IMR-90 (cell line): ENCODE measurements at regions not wholly inside any gene's neighbourhood (a gene's known extent, or its start where the extent isn't known, plus 50 kb on each side); places are given as distances from the start of the nearest gene placed in this dataset.
"Not testable (repeated sequence)": the region's sequence is repeated elsewhere in the genome, so short reads cannot be mapped to it uniquely, and the experiment has no call there.

Source experiments
- ATAC-seq: fragments of 200-7000 bp; cut with Tn5 transposase; 2 replicates; pipeline ENCODE4 v1.9.1; 2020; ENCODE audit warnings: low read depth, mild to moderate bottlenecking, moderate library complexity
- BruUV-seq: library from RNA; stranded (reverse); fragments of 400-500 nt; replicated peaks from 2 replicates; lab custom pipeline; 2021; lab: Mats Ljungman, UMichigan
- CTCF ChIA-PET: fragments of 300-600 bp; formaldehyde crosslinking; extraction: SDS; loops from one replicate; lab custom pipeline; 2021; ENCODE audit warnings: antibody characterized with exemption; lab: Yijun Ruan, JAX
- POLR2A ChIA-PET: fragments of 300-600 bp; sonication (Branson Sonifier 250); formaldehyde crosslinking; loops from one replicate; lab custom pipeline; 2022; ENCODE audit warnings: antibody characterized with exemption; ENCODE audit not compliant: unreplicated experiment; lab: Charles Lee
- DNase-seq: peaks from one replicate; pipeline ENCODE4 v3.0.0; 2013
- H2AFZ ChIP-seq: replicated peaks from 2 replicates; pipeline ENCODE3; 2013; ENCODE audit warnings: low read length, mild to moderate bottlenecking; ENCODE audit not compliant: poor library complexity
- H2AK5ac ChIP-seq: 2 replicates; pipeline ENCODE4 v1.6.1; 2013; ENCODE audit warnings: low read depth, low read length, inconsistent platforms
- H2AK9ac ChIP-seq: replicated peaks from 2 replicates; pipeline ENCODE3; 2013; ENCODE audit warnings: mild to moderate bottlenecking, low read depth, low read length, moderate library complexity; ENCODE audit not compliant: poor library complexity
- H2BK120ac ChIP-seq: 2 replicates; pipeline ENCODE4 v1.6.1; 2013; ENCODE audit warnings: low read depth, low read length, inconsistent platforms
- H2BK15ac ChIP-seq: 3 replicates; pipeline ENCODE4 v1.6.1; 2013; ENCODE audit warnings: low read depth, low read length, inconsistent platforms
- H2BK20ac ChIP-seq: 2 replicates; pipeline ENCODE4 v1.6.1; 2013; ENCODE audit warnings: low read depth, mild to moderate bottlenecking, inconsistent platforms, low read length, moderate library complexity
- H2BK5ac ChIP-seq: 2 replicates; pipeline ENCODE4 v1.6.1; 2013; ENCODE audit warnings: mild to moderate bottlenecking, low read depth, low read length, inconsistent platforms; ENCODE audit not compliant: poor library complexity, severe bottlenecking
- H3K14ac ChIP-seq: replicated peaks from 2 replicates; pipeline ENCODE4 v1.6.1; 2013; ENCODE audit warnings: low read depth, low read length, inconsistent platforms
- H3K18ac ChIP-seq: 2 replicates; pipeline ENCODE4 v1.6.1; 2013; ENCODE audit warnings: low read depth, low read length, control low read depth
- H3K23ac ChIP-seq: 2 replicates; pipeline ENCODE4 v1.6.1; 2013; ENCODE audit warnings: low read depth, low read length, inconsistent platforms
- H3K27ac ChIP-seq: 2 replicates; pipeline ENCODE4 v1.5.1; 2013; ENCODE audit warnings: mild to moderate bottlenecking, control low read depth, low read length; ENCODE audit not compliant: insufficient read depth
- H3K27me3 ChIP-seq: 2 replicates; pipeline ENCODE4 v1.6.1; 2013; ENCODE audit warnings: low read length; ENCODE audit not compliant: control insufficient read depth, insufficient read depth
- H3K36me3 ChIP-seq: 2 replicates; pipeline ENCODE4 v1.6.1; 2013; ENCODE audit warnings: low read length, mixed read lengths; ENCODE audit not compliant: control insufficient read depth, insufficient read depth
- H3K4ac ChIP-seq: 2 replicates; pipeline ENCODE4 v1.6.1; 2013; ENCODE audit warnings: low read depth, low read length, inconsistent platforms
- H3K4me1 ChIP-seq: 2 replicates; pipeline ENCODE4 v1.6.1; 2013; ENCODE audit warnings: low read length, mixed read lengths; ENCODE audit not compliant: control insufficient read depth, insufficient read depth
- H3K4me2 ChIP-seq: 2 replicates; pipeline ENCODE4 v1.6.1; 2013; ENCODE audit warnings: low read depth, mild to moderate bottlenecking, control low read depth, low read length, moderate library complexity
- H3K4me3 ChIP-seq: 2 replicates; pipeline ENCODE4 v1.5.1; 2013; ENCODE audit warnings: low read depth, mild to moderate bottlenecking, control low read depth, low read length, moderate library complexity; ENCODE audit not compliant: insufficient read depth
- H3K56ac ChIP-seq: 2 replicates; pipeline ENCODE4 v1.6.1; 2013; ENCODE audit warnings: low read length, inconsistent platforms; ENCODE audit not compliant: insufficient read depth; ENCODE audit errors: extremely low read depth
- H3K79me1 ChIP-seq, 2 experiments: 2 replicates each; pipeline ENCODE4 v1.6.1; 2013; ENCODE audit warnings: low read length in 2 of 2, inconsistent platforms in 1 of 2, low read depth in 1 of 2
- H3K9ac ChIP-seq: 2 replicates; pipeline ENCODE4 v1.6.1; 2013; ENCODE audit warnings: low read depth, low read length, control low read depth
- H3K9me1 ChIP-seq: 2 replicates; pipeline ENCODE4 v1.6.1; 2013; ENCODE audit warnings: low read length, inconsistent platforms; ENCODE audit not compliant: insufficient read depth
- H3K9me3 ChIP-seq: 2 replicates; pipeline ENCODE4 v1.6.1; 2013; ENCODE audit warnings: low read length; ENCODE audit not compliant: control insufficient read depth, insufficient read depth
- H4K20me1 ChIP-seq: 2 replicates; pipeline ENCODE4 v1.6.1; 2013; ENCODE audit warnings: low read length, inconsistent platforms; ENCODE audit not compliant: insufficient read depth
- H4K5ac ChIP-seq: 2 replicates; pipeline ENCODE4 v1.6.1; 2013; ENCODE audit warnings: mild to moderate bottlenecking, low read depth, low read length, control low read depth
- H4K8ac ChIP-seq, 2 experiments: 2 replicates each; pipeline ENCODE4 v1.6.1; 2013; ENCODE audit warnings: low read depth in 2 of 2, low read length in 2 of 2, control low read depth in 1 of 2, inconsistent platforms in 1 of 2
- H4K91ac ChIP-seq: 2 replicates; pipeline ENCODE4 v1.6.1; 2013; ENCODE audit warnings: low read depth, low read length, inconsistent platforms; ENCODE audit not compliant: insufficient read depth
- WGBS, 2 experiments: methylation state at CpG; one replicate each; pipeline versions ENCODE4 v1.1.5 to v1.1.7; 2013; ENCODE audit warnings: missing lambda C conversion rate in 2 of 2; ENCODE audit not compliant: insufficient read length in 1 of 2; ENCODE audit errors: extremely low coverage in 2 of 2; 5-methylcytosine and 5-hydroxymethylcytosine counted together
- dilution Hi-C: fragments of 300-500 bp; cut with HindIII; formaldehyde crosslinking; loops from one replicate; pipeline ENCODE4 v1.14.3; 2018; ENCODE audit warnings: low sequenced_read_pairs; ENCODE audit not compliant: unreplicated experiment
- in situ Hi-C: fragments of 300-500 bp; cut with MboI; formaldehyde crosslinking; loops from 3 replicates; pipeline ENCODE4 v1.14.3; 2019; ENCODE audit warnings: low sequenced_read_pairs, inconsistent platforms, mixed read lengths
- intact Hi-C: fragments of 100-400 bp; cut with micrococcal nuclease; formaldehyde crosslinking; loops from 2 replicates; pipeline ENCODE4 v1.10.0; 2022

- H2BK5ac ChIP-seq, H3K18ac ChIP-seq, H4K8ac ChIP-seq, H3K27ac ChIP-seq, H4K91ac ChIP-seq, H3K4me1 ChIP-seq, H3K23ac ChIP-seq, H2AK5ac ChIP-seq, ATAC-seq, H2BK15ac ChIP-seq, H3K4me3 ChIP-seq, H2AFZ ChIP-seq, H2BK20ac ChIP-seq, H3K79me1 ChIP-seq, BruUV-seq, H2AK9ac ChIP-seq, H4K20me1 ChIP-seq, in situ Hi-C loops, H3K4me2 ChIP-seq, H3K9me3 ChIP-seq, H4K5ac ChIP-seq, H3K9me1 ChIP-seq, DNase-seq, H2BK120ac ChIP-seq, H3K4ac ChIP-seq, H3K36me3 ChIP-seq, CTCF ChIA-PET, H3K14ac ChIP-seq, H3K27me3 ChIP-seq, dilution Hi-C loops, intact Hi-C loops, H3K56ac ChIP-seq, POLR2A ChIA-PET, H3K9ac ChIP-seq: not testable (repeated sequence)
- no CpG with 5 or more reads among the region's 4 CpGs for WGBS, 2 experiments
These were observed 705.5 kb upstream of the NEGR1 start for GRCh38 chr1:72987871-72988270.
